CD4-positive, alpha-beta T cell treated with Interleukin-4 for 4 hours (primary cell): ENCODE measurements at regions not wholly inside any gene's neighbourhood (a gene's known extent, or its start where the extent isn't known, plus 50 kb on each side); places are given as distances from the start of the nearest gene placed in this dataset.

Source experiments
- DNase-seq: peaks from one replicate; pipeline ENCODE4 v3.0.0-alpha.2; 2020

DNA sequence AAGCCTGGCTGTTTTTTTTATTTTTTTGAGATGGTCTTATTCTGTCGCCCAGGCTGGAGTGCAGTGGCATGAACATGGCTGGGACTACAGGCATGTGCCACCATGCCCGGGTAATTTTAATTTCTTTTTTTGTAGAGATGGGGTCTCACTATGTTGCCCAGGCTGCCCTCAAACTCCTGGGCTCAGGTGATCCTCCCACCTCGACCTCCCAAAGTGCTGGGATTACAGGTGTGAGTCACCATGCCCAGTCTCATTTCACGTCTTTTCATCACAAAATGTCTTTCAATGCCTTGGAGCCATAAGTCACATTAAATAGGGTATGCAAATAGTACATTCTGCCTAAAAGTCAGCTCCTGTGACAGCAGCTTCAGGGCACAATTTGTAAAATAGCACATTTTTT, 52.8 kb downstream of the SOX2 start:
- DNase-seq: no peak

DNA sequence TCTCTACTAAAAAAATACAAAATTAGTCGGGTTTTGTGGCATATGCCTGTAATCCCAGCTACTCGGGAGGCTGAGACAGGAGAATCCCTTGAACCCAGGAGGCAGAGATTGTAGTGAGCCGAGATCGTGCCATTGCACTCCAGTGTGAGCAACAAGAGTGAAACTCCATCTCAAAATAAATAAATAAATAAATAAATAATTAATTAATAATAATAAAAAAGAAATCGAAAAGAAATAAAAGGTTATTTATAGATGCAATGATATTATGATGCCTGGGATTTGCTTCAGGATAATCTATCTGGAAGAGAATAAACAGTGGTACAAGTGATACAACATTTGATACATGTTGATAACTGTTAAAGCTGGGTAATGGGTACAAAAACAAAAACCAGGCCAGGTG, 58.6 kb downstream of the SOX2 start:
- no peak for DNase-seq

DNA sequence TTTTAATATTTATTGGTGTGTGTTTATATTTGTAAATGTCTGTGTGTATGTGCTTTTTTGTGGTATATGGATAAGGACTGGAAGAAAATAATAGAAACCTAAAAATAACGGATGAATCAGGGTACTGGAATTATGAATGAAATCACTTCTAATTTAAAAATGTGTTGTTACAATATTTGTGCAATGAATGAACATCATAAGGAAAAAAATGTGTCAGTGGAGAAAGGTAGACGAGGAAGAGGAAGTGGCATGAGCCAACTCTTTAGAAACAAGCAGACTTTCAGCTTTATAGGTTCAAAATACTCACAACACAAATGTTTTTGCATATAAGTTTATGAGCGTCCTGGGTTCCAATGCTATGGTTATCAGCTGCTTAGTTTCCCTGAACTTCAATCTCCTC, 59.4 kb downstream of the SOX2 start:
- DNase-seq: no peak

GRCh38 chr3:181772166-181772565, 60.4 kb downstream of the SOX2 start:
- no peak for DNase-seq

DNA sequence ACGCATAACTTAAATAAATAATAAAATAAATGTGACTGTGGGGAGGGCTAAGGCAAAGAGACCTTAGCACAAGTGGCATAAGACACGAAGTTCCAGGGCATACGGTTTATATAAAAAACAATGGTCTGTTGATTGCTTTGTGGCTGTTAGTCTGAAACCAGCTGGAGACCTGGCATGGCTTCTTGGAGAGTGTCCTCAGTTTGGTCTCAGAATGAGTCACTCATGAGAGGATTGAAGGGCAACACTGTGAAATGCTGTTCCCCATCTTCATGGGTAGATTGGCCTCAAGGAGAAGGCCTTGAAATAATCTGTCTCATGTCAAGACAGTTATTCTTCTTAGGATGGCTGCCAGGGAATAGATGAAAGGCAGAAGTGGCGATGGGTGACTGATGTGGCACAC, 62.2 kb downstream of the SOX2 start:
- DNase-seq: no peak

- no peak for DNase-seq
Observed at GRCh38 chr3:181782306-181782954, 70.7 kb downstream of the SOX2 start.

GRCh38 chr3:181790561-181790960, 78.8 kb downstream of the SOX2 start:
- no peak for DNase-seq

- no peak for DNase-seq
Observed at GRCh38 chr3:181791056-181791955, 79.6 kb downstream of the SOX2 start.

DNA sequence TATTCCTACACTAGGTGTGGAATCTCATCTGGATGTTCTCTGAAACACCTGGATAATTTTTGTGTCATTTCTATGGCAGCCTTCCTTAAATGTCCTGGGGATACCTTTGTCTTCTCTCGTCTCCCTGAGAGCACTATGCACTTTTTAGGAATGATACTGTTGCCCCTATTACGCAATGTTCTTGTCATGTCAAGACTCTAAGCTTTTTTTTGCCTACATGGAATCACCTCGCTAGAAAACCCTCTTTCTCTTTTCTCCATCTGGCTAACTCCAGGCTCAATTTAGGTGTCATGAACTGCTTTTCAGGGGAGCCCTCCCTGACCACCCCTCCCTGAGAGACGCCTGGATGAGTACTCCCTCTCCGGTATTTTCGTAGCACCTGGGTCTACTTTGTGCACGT, 81.3 kb downstream of the SOX2 start:
- DNase-seq: no peak

- DNase-seq: no peak
Observed at GRCh38 chr3:181794011-181794790, 82.5 kb downstream of the SOX2 start.

- no peak for DNase-seq
Observed at GRCh38 chr3:181796641-181797040, 84.9 kb downstream of the SOX2 start.

DNA sequence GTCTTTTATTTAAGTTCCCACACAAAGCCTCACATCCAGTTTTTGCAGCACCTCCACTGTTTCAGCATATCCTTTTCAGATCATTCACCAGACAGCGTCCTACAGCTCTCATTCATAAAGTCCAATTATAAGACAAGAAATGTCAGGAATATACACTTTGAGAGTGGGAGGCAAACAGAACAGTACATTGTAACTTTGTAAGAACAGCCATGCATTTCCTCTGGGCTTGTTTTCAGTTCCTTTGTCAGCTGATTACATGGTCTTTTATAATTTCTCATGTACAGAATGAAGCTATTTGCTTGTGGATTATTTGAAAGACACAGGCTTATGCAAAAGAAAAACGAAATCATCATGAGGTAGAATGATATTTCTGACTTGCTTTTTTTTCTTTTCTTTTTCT, 85.7 kb downstream of the SOX2 start:
- DNase-seq: no peak

- DNase-seq: no peak
Observed at GRCh38 chr3:181805703-181806102, 94.0 kb downstream of the SOX2 start.

DNA sequence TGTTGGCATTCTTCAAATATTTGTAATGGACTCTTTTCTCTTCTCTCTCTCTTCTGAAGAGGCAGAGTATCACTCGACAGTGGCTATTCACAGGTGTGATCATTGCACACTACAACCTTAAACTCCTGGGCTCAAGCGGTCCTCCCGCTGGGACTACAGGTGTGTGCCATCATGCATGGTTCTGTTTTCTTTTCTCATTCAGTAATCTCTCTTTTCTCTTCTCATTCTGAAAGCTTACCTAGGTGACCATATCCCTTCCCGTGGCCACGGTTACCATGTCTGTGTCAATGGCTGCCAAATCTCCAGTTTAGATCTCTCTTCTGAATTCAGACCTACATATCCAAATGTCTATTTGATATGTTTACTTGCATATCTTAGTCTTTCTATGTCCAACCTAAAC, 96.3 kb downstream of the SOX2 start:
- no peak for DNase-seq

DNA sequence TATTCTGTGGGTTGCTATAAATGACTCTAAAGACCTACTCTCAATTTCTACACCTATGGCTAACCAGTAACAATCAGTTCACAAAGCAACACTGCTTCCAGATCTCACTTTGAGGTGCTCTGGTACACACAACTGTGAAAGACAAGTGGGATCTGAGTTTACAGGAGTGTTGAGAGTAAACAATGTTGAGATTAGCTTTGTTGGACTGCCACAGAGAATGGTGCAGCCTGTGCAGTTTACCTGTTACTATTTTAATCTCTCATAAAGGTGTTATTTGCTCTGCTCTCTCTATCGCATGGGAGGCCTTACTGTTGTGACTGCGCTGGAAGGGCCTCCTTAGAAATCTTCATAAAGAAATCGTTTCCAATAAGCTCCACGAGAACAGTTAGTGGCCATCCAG, 112.0 kb downstream of the SOX2 start:
- no peak for DNase-seq

DNA sequence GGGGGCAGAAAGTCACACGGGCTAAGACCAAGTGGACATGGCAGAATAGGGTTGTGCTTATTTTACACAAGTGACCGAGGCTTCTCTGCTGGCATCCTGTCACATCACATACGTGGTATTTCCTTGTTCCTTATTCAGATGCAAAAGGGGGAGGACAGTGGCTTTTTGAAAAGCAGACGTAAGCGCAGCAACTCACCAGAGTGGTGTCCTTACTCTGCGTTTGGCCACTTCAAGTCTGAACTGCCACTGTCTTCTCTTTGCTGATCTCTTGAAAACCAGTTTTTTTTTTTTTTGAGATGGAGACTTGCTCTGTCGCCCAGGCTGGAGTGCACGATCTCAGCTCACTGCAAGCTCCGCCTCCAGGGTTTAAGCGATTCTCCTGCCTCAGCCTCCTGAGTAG, 113.2 kb downstream of the SOX2 start:
- no peak for DNase-seq

- no peak for DNase-seq
Observed at GRCh38 chr3:181839039-181839915, 127.6 kb downstream of the SOX2 start.

- no peak for DNase-seq
Observed at GRCh38 chr3:181839916-181840297, 128.2 kb downstream of the SOX2 start.

- DNase-seq: no peak
Observed at GRCh38 chr3:181844211-181844610, 132.5 kb downstream of the SOX2 start.

DNA sequence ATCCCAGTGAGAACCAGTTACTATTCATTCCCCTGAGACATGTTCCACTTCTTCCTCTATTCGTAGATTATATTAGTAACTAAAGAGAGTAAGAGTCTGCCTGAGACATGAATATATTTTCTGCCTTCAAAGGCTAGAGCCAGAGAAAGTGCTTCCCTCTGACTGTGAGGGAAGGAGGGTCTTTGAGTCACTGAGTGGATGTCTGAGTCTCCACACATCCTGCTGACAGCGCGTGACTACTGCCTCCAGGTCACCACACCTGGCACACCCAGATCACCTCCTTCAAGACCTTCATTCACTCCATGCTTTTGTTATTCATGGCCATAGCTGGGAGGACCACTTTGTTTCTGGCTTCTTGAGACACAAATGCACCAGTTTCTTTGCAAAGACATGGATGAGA, 135.6 kb downstream of the SOX2 start:
- DNase-seq: no peak

DNA sequence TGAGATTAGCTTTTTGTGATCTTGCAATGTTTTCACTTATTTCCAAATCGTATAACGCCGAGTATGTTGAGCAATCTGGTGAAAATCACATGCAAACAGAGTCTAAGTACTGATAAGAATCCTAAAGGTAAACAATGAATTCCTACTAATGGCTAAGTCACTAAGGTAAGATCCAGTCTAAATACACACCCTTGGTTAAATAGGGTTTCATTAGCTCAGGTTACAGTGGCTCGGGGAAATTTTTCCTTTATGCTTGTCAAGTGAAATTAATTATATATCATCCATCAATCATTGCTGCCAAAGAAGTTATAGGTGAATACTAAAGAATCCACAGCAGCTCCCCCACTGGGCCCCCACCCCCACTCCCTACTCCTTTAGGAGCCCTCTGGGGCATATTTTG, 139.3 kb downstream of the SOX2 start:
- no peak for DNase-seq

DNA sequence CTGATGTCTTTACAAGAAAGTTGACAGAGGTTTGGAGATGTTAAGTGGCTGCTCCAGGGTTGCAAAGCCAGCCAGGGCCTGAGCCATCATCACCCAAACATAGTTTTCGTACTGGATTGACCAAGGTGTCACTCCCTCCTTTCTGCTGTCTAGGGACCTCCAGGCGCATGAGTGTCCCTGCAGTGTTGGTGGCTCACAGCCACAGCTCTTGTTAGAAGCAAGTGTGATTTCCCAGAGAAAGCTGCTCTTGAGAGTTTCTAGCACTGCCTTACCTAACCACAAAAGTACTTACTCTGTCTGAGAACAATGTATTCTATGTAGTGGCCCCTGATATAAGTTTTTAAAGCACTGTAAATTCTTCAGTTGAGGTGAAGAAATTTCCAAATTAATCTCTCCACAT, 144.1 kb downstream of the SOX2 start:
- DNase-seq: no peak

GRCh38 chr3:181859518-181859917, 147.8 kb downstream of the SOX2 start:
- no peak for DNase-seq
